ENCODE measurements at regions not wholly inside any gene's neighbourhood (a gene's known extent, or its start where the extent isn't known, plus 50 kb on each side); places are given as distances from the start of the nearest gene placed in this dataset.
"Not testable (repeated sequence)": the region's sequence is repeated elsewhere in the genome, so short reads cannot be mapped to it uniquely, and the experiment has no call there.

DNA sequence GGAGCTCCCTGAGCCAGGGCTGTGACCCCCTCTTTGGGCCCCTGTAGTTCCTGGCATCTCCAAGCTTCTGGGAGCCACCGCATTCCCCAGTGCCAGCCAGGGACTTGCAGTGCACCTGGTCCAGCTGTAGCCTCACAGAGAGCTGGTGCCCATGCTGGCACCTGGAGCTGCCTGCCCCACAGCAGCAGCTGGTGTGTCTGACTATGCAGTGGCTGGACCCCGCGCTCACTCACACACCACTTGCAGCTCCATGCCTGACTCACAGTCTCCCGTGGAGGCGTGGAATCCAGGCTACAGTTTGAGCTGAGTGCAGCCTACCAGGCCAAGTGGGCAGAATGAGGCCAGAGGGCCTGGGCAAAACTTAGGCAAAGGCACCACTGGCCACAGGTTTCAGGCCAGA, 102.2 kb upstream of the NAMPT start:
- no peak for DNase-seq (ENCODE audit: low read depth in 4 of 4, low spot score in 3 of 4)

DNA sequence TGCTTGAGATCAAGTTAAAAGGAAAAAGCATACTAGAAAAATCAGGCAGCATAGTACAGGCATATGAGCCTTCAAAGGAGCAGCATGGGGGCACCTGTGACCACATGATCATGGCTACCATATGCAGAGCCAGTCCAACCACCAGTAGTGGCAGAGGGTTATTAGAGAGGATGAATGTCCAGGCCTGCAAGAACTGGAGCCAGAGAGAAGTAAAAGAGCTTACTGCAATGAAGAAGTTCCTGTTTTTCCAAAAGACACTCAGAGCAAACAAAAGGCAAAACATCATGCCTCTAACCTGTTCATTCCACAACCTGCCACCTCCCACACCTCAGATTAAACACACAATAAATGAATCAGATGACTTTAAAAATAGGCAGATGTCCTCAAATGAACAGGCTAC, 99.6 kb upstream of the NAMPT start:
- DNase-seq (ENCODE audit: low read depth in 4 of 4, low spot score in 3 of 4), result no peak

GRCh38 chr7:106382929-106383328, 98.1 kb upstream of the NAMPT start:
- DNase-seq (ENCODE audit: low read depth in 4 of 4, low spot score in 3 of 4), result no peak

DNA sequence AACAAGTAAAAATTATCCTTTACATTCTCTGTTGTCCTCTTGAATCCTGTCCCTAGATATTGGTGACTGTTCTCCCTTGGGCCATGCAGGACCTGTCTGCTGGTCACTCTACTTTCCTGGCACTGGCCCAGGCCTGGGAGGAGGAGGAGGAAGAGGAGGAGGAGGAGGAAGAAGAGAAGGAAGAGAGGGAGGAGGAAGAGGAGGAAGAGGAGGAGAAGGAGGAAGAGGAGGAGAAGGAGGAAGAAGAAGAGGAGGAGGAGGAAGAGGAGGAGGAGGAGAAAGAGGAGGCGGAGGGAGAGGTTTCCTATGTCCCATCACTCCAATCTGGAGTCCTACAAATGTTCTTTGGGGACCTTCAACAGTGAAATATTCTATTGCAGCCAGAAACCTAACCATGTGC, 97.3 kb upstream of the NAMPT start:
- no peak for DNase-seq (ENCODE audit: low read depth in 4 of 4, low spot score in 3 of 4)

GRCh38 chr7:106381252-106381651, 96.5 kb upstream of the NAMPT start:
- no peak for DNase-seq (ENCODE audit: low read depth in 4 of 4, low spot score in 3 of 4)

- no peak for DNase-seq (ENCODE audit: low read depth in 4 of 4, low spot score in 3 of 4)
Observed at GRCh38 chr7:106377847-106378361, 93.1 kb upstream of the NAMPT start.

- no peak for DNase-seq (ENCODE audit: low read depth in 4 of 4, low spot score in 3 of 4)
Observed at GRCh38 chr7:106376026-106376799, 91.4 kb upstream of the NAMPT start.

DNA sequence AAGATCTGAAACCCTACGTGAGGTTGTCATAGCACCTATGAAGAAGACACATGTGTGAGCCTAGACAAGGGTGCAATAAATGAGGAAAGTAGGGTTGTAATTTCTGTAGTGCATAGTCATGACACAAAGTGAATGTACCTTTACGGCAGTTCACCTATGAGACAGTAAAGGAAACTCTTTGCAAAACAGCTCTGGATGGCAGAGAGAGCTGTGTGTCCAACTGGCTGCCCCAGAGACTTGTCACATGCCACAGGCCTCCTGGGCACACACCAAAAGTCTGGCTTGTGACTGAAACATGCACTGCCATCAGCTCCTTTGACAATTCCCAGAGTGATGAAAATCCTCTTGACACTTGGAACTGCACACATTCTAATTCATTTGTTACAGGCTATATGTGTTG, 90.7 kb upstream of the NAMPT start:
- no peak for DNase-seq (ENCODE audit: low read depth in 4 of 4, low spot score in 3 of 4)

- no peak for DNase-seq (ENCODE audit: low read depth in 4 of 4, low spot score in 3 of 4)
Observed at GRCh38 chr7:106374437-106374836, 89.7 kb upstream of the NAMPT start.

GRCh38 chr7:106372595-106373318, 88.0 kb upstream of the NAMPT start:
- DNase-seq (ENCODE audit: low read depth in 4 of 4, low spot score in 3 of 4), result no peak

- DNase-seq (ENCODE audit: low read depth in 4 of 4, low spot score in 3 of 4), result no peak
Observed at GRCh38 chr7:106372126-106372525, 87.3 kb upstream of the NAMPT start.

DNA sequence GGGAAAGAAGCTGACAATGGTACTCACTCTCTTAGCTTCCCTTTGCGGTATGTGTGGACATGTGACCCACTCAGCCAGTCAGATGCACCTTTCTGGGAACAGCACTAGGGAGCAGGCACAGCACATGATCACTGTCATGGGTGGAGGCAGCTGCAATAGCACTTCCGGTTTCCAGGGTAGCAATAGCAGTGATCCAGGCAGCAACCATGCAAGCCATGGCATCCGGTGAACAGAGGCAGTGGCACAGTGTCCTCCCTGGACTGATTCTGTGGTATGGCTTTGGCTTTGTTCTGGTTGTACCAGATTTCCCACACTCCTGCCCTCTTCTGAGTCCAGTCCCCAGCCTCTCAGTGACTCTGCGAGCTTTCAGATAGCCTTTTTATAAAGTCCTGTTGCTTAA, 86.8 kb upstream of the NAMPT start:
- DNase-seq (ENCODE audit: low read depth in 4 of 4, low spot score in 3 of 4), result no peak

DNA sequence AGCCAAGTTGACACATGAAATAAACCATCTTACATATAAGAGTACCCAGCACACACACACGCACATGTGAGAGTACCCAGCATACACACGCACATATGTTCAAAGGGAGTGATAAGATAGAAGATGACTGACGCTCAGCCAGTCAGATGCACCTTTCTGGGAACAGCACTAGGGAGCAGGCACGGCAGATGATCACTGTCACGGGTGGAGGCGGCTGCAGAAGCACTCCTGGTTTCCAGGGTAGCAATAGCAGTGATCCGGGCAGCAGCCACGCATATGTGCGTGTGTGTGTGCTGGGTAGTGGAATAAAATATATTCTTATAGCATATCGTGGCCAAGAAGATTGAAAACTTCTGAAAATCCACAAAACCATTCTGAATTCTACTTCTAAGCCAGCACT, 85.8 kb upstream of the NAMPT start:
- DNase-seq (ENCODE audit: low read depth in 4 of 4, low spot score in 3 of 4), result no peak

- no peak for DNase-seq (ENCODE audit: low read depth in 4 of 4, low spot score in 3 of 4)
Observed at GRCh38 chr7:106369816-106370215, 85.0 kb upstream of the NAMPT start.

DNA sequence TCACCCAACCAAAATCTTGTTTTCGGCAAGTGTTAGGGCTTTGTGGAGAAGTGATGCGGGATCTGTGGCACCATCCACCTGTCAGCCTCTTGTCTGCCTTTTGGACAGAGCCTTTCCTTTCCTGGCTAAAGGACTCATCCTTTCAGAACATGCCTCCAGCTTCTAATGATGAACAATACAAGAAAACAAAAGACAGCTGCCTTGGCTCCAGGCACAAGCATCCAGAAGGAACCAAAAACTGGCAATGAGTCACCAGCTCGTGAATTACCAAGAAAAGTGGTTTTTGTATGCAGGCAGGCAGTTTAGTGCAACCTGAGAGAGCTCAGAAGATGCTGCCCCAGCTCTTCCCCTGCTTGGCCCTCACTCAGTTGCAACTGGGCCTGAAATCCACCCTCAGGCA, 84.6 kb upstream of the NAMPT start:
- DNase-seq (ENCODE audit: low read depth in 4 of 4, low spot score in 3 of 4), result no peak

- no peak for DNase-seq (ENCODE audit: low read depth in 4 of 4, low spot score in 3 of 4)
Observed at GRCh38 chr7:106367664-106368063, 82.9 kb upstream of the NAMPT start.

DNA sequence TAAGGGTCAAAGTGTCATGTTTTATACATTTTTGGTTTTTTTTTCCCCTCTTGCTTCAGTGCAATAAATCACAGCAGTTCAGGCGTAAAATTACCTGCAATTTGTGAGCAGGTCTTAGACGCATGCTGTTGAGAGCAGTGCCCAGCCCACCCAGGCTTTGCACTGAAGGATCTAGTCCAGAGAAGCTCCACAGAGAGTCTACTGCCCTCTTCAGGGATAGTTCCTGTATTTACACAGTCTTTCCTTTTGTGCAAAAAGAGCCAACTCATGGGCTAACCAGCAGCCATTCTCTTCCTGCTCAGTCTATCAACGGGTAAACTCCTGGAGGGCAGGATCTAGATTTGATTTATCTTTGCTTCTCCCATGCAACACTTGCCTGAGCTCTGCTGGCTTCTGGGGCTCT, 82.2 kb upstream of the NAMPT start:
- DNase-seq (ENCODE audit: low read depth in 4 of 4, low spot score in 3 of 4), result no peak

- no peak for DNase-seq (ENCODE audit: low read depth in 4 of 4, low spot score in 3 of 4)
Observed at GRCh38 chr7:106365252-106366005, 80.6 kb upstream of the NAMPT start.

GRCh38 chr7:106362507-106362906, 77.7 kb upstream of the NAMPT start:
- not testable (repeated sequence) for DNase-seq (ENCODE audit: low read depth in 4 of 4, low spot score in 3 of 4)

GRCh38 chr7:106358103-106358663, 73.4 kb upstream of the NAMPT start:
- no peak for DNase-seq (ENCODE audit: low read depth in 4 of 4, low spot score in 3 of 4)

DNA sequence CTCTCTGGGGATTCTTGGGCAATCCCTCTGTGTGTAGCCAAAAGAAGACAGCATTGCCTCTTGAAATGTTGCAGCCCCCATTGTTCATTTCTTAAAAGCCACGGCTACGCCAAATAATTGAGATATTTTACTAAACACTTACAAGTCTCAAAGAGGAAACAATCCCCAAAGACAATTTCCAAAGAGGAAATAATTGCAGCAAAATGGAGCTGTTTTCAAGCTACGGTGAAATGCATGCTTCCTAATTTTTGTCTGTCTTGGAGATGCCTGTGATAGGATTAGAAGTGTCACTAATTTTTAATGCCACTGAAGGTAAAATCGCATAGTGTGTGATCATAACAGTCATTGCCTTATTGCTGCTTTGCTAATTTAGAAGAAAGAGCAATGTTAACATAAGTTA, 72.9 kb upstream of the NAMPT start:
- no peak for DNase-seq (ENCODE audit: low read depth in 4 of 4, low spot score in 3 of 4)
